ENCODE measurements at regions not wholly inside any gene's neighbourhood (a gene's known extent, or its start where the extent isn't known, plus 50 kb on each side); places are given as distances from the start of the nearest gene placed in this dataset.
"Not testable (repeated sequence)": the region's sequence is repeated elsewhere in the genome, so short reads cannot be mapped to it uniquely, and the experiment has no call there.

DNA sequence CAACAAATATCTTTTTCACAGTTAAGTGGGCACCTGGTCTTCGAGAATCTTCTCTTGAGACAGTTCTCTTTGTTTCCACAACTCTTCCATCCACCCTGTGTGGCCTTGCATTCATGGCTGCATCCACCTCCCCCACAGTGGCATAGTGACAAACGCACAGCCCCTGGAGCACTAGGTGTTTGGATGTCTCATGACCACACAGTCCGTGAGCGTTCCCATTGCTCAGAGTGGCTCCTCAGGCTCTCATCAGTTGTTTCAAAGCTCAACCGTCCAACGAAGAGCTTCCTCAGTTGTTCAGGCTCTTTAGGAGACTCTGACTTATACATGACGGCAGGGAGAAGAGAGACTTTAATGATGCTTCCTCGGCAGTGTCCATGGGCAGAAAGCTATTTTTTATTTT, 191.6 kb downstream of the CDRT15L2 start:
- no peak for DNase-seq (ENCODE audit: low spot score)

DNA sequence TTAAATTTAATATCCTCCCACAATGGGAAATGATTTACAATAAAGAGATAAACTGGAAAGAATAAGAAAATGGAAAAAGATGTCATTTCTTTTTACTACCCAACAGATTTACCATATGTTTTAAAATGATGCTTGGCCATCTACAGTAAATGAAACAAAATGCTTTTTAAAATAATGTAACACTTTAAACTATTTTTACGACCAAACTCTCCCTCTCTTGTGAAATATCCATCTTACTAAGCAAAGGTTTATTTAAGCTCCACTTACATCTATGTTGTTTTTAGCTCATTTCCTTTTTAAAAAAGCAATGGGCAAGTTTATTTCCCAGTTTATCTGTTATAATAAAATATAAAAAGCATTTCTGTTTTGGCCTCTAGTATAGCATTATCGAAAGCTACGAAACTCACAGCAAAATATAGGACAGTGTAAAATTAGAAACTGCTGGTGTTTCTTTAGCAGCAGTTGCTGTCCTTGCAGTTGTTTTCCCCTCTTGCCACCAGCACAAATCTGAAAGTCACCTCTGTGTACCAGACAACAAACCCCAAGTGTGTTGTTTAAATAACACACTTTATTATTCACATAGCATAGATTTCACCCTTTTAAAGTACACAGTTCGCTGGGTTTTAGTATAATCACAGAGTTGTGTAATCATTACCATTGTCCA, 195.1 kb downstream of the CDRT15L2 start:
- DNase-seq (ENCODE audit: low spot score) = no peak

- DNase-seq (ENCODE audit: low spot score) = no peak
Observed at GRCh38 chr17:20775331-20775730, 195.8 kb downstream of the CDRT15L2 start.

DNA sequence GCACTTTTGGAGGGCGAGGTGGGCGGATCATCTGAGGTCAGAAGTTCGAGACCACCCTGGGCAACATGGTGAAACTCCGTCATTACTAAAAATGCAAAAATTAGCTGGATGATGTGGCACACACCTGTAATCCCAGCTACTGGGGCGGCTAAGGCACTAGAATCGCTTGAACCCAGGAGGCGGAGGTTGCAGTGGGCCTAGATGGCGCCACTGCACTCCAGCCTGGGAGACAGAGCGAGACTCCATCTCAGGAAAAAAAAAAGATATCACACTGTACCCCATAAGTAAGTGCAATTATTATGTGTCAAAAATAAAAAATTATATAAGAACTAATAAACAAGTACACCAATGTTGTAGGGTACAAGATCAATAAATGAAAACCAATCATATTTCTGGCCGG, 200.0 kb downstream of the CDRT15L2 start:
- DNase-seq (ENCODE audit: low spot score) = no peak

- no peak for DNase-seq (ENCODE audit: low spot score)
Observed at GRCh38 chr17:20781260-20781659, 201.7 kb downstream of the CDRT15L2 start.

GRCh38 chr17:20781869-20782268, 202.3 kb downstream of the CDRT15L2 start:
- not testable (repeated sequence) for DNase-seq (ENCODE audit: low spot score)

GRCh38 chr17:20783091-20783490, 203.6 kb downstream of the CDRT15L2 start:
- DNase-seq (ENCODE audit: low spot score) = no peak

DNA sequence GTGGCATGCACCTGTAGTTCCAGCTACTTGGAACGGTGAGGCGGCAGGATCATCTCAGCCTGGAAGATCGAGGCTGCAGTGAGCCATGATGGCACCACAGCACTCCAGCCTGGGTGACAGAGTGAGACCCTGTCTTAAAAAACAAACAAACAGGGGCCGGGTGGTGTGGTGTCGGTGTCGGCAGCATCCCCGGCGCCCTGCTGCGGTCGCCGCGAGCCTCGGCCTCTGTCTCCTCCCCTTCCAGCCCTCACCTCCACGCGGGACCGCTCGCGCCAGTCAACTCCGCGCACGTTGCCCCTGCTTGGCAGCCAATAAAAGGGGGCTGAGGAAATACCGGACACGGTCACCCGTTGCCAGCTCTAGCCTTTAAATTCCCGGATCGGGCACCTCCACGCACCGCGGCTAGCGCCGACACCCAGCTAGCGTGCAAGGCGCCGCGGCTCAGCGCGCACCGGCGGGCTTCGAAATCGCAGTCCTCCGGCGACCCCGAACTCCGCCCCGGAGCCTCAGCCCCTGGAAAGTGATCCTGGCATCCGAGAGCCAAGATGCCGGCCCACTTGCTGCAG, 204.7 kb downstream of the CDRT15L2 start:
- DNase-seq (ENCODE audit: low spot score) = no peak

DNA sequence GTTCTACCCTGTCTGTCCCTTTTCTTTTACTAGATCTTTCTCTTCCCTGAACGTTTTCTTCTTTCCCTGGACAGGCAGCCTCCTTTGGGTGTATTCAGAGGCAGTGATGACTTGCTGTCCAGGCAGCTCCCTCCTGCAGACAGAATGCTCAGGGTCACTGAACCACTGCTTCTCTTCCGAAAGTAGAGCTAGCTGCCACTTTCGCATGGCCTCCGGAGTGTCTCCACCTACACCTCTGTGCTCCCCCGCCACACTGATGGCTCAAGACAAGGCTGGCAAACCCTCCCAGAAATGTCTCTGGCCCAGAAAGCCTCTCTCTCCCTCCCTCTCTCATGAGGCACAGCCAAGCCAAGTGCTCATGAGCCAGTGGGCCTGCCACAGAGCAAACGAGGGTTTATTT, 207.8 kb downstream of the CDRT15L2 start:
- DNase-seq (ENCODE audit: low spot score) = no peak

DNA sequence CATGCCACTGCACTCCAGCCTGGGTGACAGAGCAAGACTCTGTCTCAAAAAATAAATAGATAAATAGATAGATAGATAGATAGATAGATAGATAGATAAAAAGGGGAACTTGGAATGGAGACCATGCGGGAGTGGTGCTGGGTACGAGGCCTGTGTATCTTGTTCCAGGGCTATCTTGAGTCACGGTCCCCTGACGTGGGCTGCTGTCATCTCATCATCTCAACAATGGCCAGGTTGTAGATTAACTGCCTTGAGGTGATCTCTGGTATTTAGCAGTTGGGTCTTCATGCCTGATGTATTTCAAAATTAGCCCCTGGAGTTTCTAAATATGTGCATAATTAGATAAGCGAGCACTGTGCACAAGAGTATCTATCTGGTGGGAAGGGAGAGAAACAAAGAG, 212.1 kb downstream of the CDRT15L2 start:
- DNase-seq (ENCODE audit: low spot score) = no peak

- not testable (repeated sequence) for DNase-seq (ENCODE audit: low spot score)
Observed at GRCh38 chr17:20794532-20794931, 215.0 kb downstream of the CDRT15L2 start.

DNA sequence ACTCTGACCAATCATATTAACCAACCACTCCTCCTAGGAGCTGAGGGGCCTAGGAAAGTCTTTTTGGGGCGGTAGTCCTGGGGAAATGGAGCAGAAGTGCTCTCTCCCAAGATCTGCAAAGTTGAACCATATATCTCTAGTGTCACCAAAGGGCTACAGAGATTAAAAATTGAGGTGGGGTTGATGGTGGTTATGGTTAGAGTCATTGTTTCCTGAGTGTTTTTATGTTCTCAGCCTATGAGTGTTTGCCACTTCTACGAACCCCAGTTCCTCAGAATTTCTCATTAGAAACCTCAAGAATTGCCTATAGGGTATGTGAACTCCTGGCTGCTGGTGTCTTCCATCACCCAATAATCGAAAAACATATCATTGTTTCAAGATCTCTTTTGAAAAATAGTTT, 217.8 kb downstream of the CDRT15L2 start:
- no peak for DNase-seq (ENCODE audit: low spot score)

- DNase-seq (ENCODE audit: low spot score) = no peak
Observed at GRCh38 chr17:20800146-20800545, 220.6 kb downstream of the CDRT15L2 start.

DNA sequence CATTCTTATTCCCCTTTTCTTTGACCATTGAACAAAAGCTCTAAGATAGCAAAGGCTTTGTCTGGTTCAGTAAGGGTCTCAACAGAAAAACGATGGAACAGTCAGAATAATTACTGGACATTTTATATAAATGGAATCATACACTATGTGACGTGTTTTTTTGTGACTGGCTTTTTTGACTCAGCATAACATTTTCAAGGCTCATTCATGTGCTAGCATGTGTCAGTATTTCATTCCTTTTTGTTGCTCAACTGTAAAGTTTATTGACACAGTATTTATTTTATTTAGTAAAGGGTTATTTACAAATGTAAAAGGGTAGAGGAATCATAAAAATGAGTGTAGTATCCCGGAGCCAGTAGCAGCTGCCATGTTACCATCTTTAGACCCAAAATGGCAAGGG, 226.2 kb downstream of the CDRT15L2 start:
- no peak for DNase-seq (ENCODE audit: low spot score)

DNA sequence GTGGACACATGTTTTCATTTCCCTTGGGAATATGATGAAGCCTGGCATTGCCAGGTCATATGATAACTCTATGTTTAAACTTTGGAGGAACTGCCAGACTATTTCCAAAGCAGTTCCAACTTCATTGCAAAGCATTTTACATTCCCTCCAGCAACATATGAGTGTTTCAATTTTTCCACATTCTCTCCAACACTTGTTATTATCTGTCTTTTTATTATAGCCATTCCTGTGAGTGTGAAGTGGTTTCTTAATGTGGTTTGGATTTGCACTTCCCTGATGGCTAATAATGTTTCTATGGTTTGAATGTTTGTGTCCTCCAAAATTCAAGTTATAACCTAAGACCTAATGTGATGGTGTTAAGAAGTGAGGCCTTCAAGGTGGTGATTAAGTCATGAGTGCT, 228.0 kb downstream of the CDRT15L2 start:
- DNase-seq (ENCODE audit: low spot score) = not testable (repeated sequence)

GRCh38 chr17:20815410-20815809, 227.4 kb downstream of the USP22 start:
- DNase-seq (ENCODE audit: low spot score) = not testable (repeated sequence)

- DNase-seq (ENCODE audit: low spot score) = no peak
Observed at GRCh38 chr17:20823905-20824304, 218.9 kb downstream of the USP22 start.

DNA sequence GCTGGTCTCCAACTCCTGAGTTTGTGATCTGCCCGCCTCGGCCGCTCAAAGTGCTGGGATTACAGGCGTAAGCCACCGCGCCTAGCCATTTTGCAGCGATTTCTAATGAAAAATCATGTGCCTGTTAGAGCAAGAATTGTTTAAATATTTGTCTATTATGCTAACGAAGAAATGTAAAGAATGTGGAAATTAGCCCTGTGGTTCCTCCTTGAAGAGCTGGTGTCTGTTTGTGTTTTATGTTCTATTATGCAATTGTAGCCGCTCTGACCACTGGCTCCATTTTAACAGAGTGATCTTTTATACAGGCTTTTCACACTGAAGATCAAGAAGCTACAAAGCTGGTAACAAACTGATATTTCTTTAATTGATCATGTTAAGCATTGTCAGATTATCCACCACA, 217.3 kb downstream of the USP22 start:
- no peak for DNase-seq (ENCODE audit: low spot score)

GRCh38 chr17:20840453-20840852, 202.4 kb downstream of the USP22 start:
- DNase-seq (ENCODE audit: low spot score) = not testable (repeated sequence)

GRCh38 chr17:20840987-20841865, 201.6 kb downstream of the USP22 start:
- not testable (repeated sequence) for DNase-seq (ENCODE audit: low spot score)

- not testable (repeated sequence) for DNase-seq (ENCODE audit: low spot score)
Observed at GRCh38 chr17:20842012-20842411, 200.8 kb downstream of the USP22 start.

- not testable (repeated sequence) for DNase-seq (ENCODE audit: low spot score)
Observed at GRCh38 chr17:20843261-20843660, 199.6 kb downstream of the USP22 start.
